B cell (primary cell): ENCODE measurements at regions not wholly inside any gene's neighbourhood (a gene's known extent, or its start where the extent isn't known, plus 50 kb on each side); places are given as distances from the start of the nearest gene placed in this dataset.

Experiments used
- ATAC-seq: fragments of 200-7000 bp; cut with Tn5 transposase; one replicate; pipeline ENCODE4 v1.10.0; 2021; ENCODE audit warnings: low read depth, mild to moderate bottlenecking, moderate number of reproducible peaks, moderate library complexity
- CTCF ChIA-PET: fragments of 350-600 bp; sonication (Branson Sonifier 250); formaldehyde crosslinking; loops from one replicate; lab custom pipeline; 2021; ENCODE audit warnings: antibody characterized with exemption, inconsistent platforms; lab: Charles Lee
- POLR2A ChIA-PET: fragments of 350-600 bp; sonication (Branson Sonifier 250); formaldehyde crosslinking; loops from one replicate; lab custom pipeline; 2021; ENCODE audit warnings: antibody characterized with exemption; lab: Charles Lee
- DNase-seq: peaks from one replicate; pipeline ENCODE4 v3.0.0; 2013
- H2AFZ ChIP-seq: 2 replicates; pipeline ENCODE4 v1.6.1; 2012; ENCODE audit warnings: mild to moderate bottlenecking, low read depth, low read length; ENCODE audit not compliant: insufficient read depth, poor library complexity, severe bottlenecking
- H3K27ac ChIP-seq, 2 donors: 1 replicate in 1 of 2; 2 replicates in 1 of 2; pipeline ENCODE4 v1.5.1; 2012 to 2013; ENCODE audit warnings: low read length in 2 of 2, mild to moderate bottlenecking in 2 of 2, moderate library complexity in 1 of 2
- H3K27me3 ChIP-seq, 4 experiments: fragments of 200-600 bp in 1 of 4; sonication (generic) in 1 of 4; replicated peaks in 1 of 4; 1 replicate in 2 of 4; 2 replicates in 2 of 4; pipeline versions ENCODE4 v1.6.1 to v1.7.0; 2013 to 2016; ENCODE audit warnings: low read length in 3 of 4, mild to moderate bottlenecking in 2 of 4, mixed read lengths in 1 of 4, moderate library complexity in 1 of 4; ENCODE audit not compliant: insufficient read depth in 4 of 4, control insufficient read depth in 3 of 4; ENCODE audit errors: control extremely low read depth in 1 of 4
- H3K36me3 ChIP-seq, 2 experiments: replicated peaks in 1 of 2; 1 replicate in 1 of 2; 2 replicates in 1 of 2; pipeline versions ENCODE4 v1.6.1 to v1.7.1; 2013; ENCODE audit warnings: low read length in 1 of 2; ENCODE audit not compliant: insufficient read depth in 2 of 2, control insufficient read depth in 1 of 2; ENCODE audit errors: control extremely low read depth in 1 of 2, extremely low read depth in 1 of 2
- H3K4me1 ChIP-seq, 2 donors: fragments of 200-600 bp in 1 of 2; sonication (generic) in 1 of 2; 1 replicate in 1 of 2; 2 replicates in 1 of 2; pipeline versions ENCODE4 v1.5.1 to v1.6.1; 2013 to 2017; ENCODE audit warnings: low read length in 2 of 2; ENCODE audit not compliant: control insufficient read depth in 2 of 2, insufficient read depth in 2 of 2
- H3K4me2 ChIP-seq: replicated peaks from 2 replicates; pipeline ENCODE3; 2012; ENCODE audit warnings: mild to moderate bottlenecking, low read depth, low read length; ENCODE audit not compliant: poor library complexity, severe bottlenecking
- H3K4me3 ChIP-seq, 5 experiments: fragments of 200-600 bp in 1 of 5; sonication (generic) in 1 of 5; 1 replicate in 3 of 5; 2 replicates in 2 of 5; pipeline versions ENCODE4 v1.5.1 to v1.7.0; 2011 to 2016; ENCODE audit warnings: low read length in 4 of 5, mild to moderate bottlenecking in 4 of 5, low read depth in 2 of 5, control low read depth in 1 of 5, moderate library complexity in 1 of 5; ENCODE audit not compliant: insufficient read depth in 1 of 5; ENCODE audit errors: control extremely low read depth in 1 of 5, extremely low read depth in 1 of 5
- H3K79me2 ChIP-seq: fragments of 200-600 bp; sonication (generic); one replicate; pipeline ENCODE4 v1.6.0; 2016; ENCODE audit warnings: low read length; ENCODE audit not compliant: control insufficient read depth, insufficient read depth
- H3K9ac ChIP-seq: fragments of 200-600 bp; sonication (generic); 2 replicates; pipeline ENCODE4 v1.6.1; 2017; ENCODE audit warnings: mild to moderate bottlenecking, low read length, moderate library complexity
- H3K9me3 ChIP-seq, 3 donors: one replicate each; pipeline versions ENCODE4 v1.6.1 to v1.7.1; 2013; ENCODE audit warnings: low read length in 2 of 3; ENCODE audit not compliant: control insufficient read depth in 2 of 3, insufficient read depth in 1 of 3; ENCODE audit errors: control extremely low read depth in 1 of 3
- H4K20me1 ChIP-seq: 2 replicates; pipeline ENCODE4 v1.6.0; 2012; ENCODE audit warnings: mild to moderate bottlenecking, low read length; ENCODE audit not compliant: insufficient read depth, control insufficient read depth, poor library complexity, severe bottlenecking
- H3K27ac Mint-ChIP-seq: one replicate; pipeline ENCODE4 v1.8.0; 2021; ENCODE audit warnings: mixed read lengths
- H3K27me3 Mint-ChIP-seq: one replicate; pipeline ENCODE4 v1.8.0; 2021; ENCODE audit warnings: mixed read lengths
- H3K4me1 Mint-ChIP-seq: one replicate; pipeline ENCODE4 v1.8.0; 2021; ENCODE audit warnings: mixed read lengths
- H3K4me3 Mint-ChIP-seq: one replicate; pipeline ENCODE4 v1.8.0; 2021; ENCODE audit warnings: mixed read lengths
- H3K9me3 Mint-ChIP-seq: one replicate; pipeline ENCODE4 v1.8.0; 2022; ENCODE audit warnings: mixed read lengths; ENCODE audit not compliant: insufficient read depth
- EZH2 ChIP-seq: IDR thresholded peaks from 2 replicates; pipeline ENCODE4 v1.6.1; 2012; ENCODE audit warnings: borderline replicate concordance, low read depth, mild to moderate bottlenecking, moderate library complexity, low read length; ENCODE audit not compliant: insufficient read depth, poor library complexity, severe bottlenecking
- WGBS: methylation state at CpG from one replicate; pipeline ENCODE4 v1.1.5; 2013; ENCODE audit warnings: missing lambda C conversion rate; ENCODE audit not compliant: insufficient coverage; 5-methylcytosine and 5-hydroxymethylcytosine counted together
- intact Hi-C: fragments of 100-400 bp; cut with micrococcal nuclease; formaldehyde crosslinking; loops from one replicate; pipeline ENCODE4 v1.10.0; 2022
- TF ChIP-seq, protein P1 (sequence below): fragments of 200-600 bp; IDR thresholded peaks from one replicate; pipeline ENCODE4 v1.8.0; 2022; ENCODE audit warnings: antibody characterized with exemption, mild to moderate bottlenecking

DNA sequence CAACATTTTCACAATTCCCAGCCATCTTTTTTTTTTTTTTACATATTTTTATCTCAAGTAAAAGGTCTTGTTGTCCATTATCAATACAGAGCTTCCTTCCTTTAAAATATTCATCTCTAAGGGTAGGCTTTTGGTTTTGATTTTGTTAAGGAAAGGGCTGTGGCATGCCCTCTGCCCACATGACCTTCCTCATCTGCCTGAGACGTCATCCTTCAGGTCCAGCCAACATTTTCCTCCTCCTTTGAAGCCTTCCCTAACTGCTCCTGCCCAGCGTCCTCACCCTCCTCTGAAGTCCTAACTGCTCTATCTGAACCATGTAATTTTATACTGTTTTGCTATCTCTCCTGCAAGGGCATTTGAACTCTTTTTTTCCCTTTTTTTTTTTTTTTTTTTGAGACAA lies 73.9 kb upstream of the TGM3 start:
- Histone ChIP-seq H3K9me3 (peaks cover 0 to 5% (median 3%) of the 10 kb centered on the region in 3 donors), H3K4me2 (no peak overlapping the region), H3K4me3 (no peak overlapping the region), H3K9ac (no peak overlapping the region), H3K27me3 (no peaks in the 10 kb centered on the region), H3K36me3 (no peaks in the 10 kb centered on the region), H3K79me2 (no peaks in the 10 kb centered on the region), H4K20me1 (no peaks in the 10 kb centered on the region), H2AFZ (no peak overlapping the region), H3K27ac (no peak overlapping the region), H3K4me1 (peaks cover 10 to 14% of the 10 kb centered on the region in 2 donors)
- H3K27me3 Mint-ChIP-seq: no peaks in the 10 kb centered on the region
- ChIA-PET CTCF (interaction anchor here (1.4 to 1.9 kb wide), 2 partner anchors 14 to 72 kb away, joined by 3 to 8 read pairs; no protein-coding TSS in a partner anchor), POLR2A (interaction anchor here (0.7 kb wide), 1 partner anchor 937 kb away, joined by 7 read pairs; no protein-coding TSS in a partner anchor)
- no peak overlapping the region for H3K27ac Mint-ChIP-seq
- ATAC-seq (no peak), DNase-seq (no peak)
- intact Hi-C loops: no loop called here
- peaks cover 17% of the 10 kb centered on the region for H3K4me1 Mint-ChIP-seq
- WGBS: 62% methylated on average over 2 of the region's 2 CpGs
- H3K9me3 Mint-ChIP-seq: peaks cover 5% of the 10 kb centered on the region
- no peak for TF ChIP-seq EZH2
- TF ChIP-seq, protein P1, sequence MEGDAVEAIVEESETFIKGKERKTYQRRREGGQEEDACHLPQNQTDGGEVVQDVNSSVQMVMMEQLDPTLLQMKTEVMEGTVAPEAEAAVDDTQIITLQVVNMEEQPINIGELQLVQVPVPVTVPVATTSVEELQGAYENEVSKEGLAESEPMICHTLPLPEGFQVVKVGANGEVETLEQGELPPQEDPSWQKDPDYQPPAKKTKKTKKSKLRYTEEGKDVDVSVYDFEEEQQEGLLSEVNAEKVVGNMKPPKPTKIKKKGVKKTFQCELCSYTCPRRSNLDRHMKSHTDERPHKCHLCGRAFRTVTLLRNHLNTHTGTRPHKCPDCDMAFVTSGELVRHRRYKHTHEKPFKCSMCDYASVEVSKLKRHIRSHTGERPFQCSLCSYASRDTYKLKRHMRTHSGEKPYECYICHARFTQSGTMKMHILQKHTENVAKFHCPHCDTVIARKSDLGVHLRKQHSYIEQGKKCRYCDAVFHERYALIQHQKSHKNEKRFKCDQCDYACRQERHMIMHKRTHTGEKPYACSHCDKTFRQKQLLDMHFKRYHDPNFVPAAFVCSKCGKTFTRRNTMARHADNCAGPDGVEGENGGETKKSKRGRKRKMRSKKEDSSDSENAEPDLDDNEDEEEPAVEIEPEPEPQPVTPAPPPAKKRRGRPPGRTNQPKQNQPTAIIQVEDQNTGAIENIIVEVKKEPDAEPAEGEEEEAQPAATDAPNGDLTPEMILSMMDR: no peak
- no peak overlapping the region for H3K4me3 Mint-ChIP-seq

DNA sequence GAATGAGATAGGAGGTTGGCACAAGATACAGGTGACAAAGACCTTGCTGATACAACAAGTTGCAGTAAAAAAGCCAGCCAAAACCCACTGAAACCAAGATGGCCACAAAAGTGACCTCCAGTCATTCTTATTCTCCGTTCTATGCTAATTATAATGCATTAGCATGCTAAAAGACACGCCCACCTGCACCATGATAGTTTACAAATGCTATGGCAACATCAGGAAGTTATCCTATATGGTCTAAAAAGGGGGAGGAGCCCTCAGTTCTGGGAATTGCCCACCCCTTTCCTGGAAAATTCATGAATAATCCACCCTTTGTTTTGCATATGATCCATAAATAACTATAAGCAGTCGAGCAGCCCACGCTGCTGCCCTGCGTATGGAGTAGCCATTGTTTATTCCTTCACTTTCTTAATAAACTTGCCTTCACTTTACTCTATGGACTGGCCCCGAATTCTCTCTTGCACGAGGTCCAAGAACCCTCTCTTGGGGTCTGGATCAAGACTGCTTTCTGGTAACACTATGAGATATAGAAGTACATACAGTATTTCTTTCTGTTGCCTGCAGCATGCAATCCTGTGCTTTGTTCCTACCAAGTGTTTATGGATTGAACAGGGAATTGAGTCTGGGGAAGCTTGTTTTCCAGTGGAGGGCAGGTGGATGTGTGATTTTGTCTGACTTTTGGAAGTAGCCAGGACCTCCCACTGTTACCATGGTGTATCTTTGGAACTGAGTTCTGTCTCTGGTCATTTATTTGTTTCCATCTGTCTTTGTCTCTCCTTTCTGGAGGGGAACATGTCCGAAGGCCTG lies 72.0 kb upstream of the TGM3 start:
- ChIA-PET POLR2A (no interaction called here), CTCF (interaction anchor here (1.1 kb wide), 1 partner anchor 16 kb away, joined by 3 read pairs; no protein-coding TSS in a partner anchor)
- H4K20me1 ChIP-seq: no peaks in the 10 kb centered on the region
- TF ChIP-seq, protein P1: no peak
- no peak for TF ChIP-seq EZH2
- no peak overlapping the region for H3K4me2 ChIP-seq
- H3K79me2 ChIP-seq: no peaks in the 10 kb centered on the region
- Mint-ChIP-seq H3K27ac (no peak overlapping the region), H3K27me3 (no peaks in the 10 kb centered on the region), H3K4me3 (no peak overlapping the region), H3K4me1 (peaks cover 4% of the 10 kb centered on the region), H3K9me3 (peaks cover 5% of the 10 kb centered on the region)
- H3K27ac ChIP-seq: no peak overlapping the region
- no peak overlapping the region for H3K4me3 ChIP-seq
- peaks cover 0 to 1% of the 10 kb centered on the region in 2 donors for H3K4me1 ChIP-seq
- ATAC-seq: no peak
- intact Hi-C loops: no loop called here
- no peaks in the 10 kb centered on the region for H3K36me3 ChIP-seq
- H3K9ac ChIP-seq: no peak overlapping the region
- H3K27me3 ChIP-seq: no peaks in the 10 kb centered on the region
- DNase-seq: no peak
- WGBS: 97% methylated on average over 5 of the region's 8 CpGs
- H2AFZ ChIP-seq: no peak overlapping the region
- H3K9me3 ChIP-seq: peaks cover 0 to 5% (median 3%) of the 10 kb centered on the region in 3 donors
